HEK293 (cell line): ENCODE measurements at regions not wholly inside any gene's neighbourhood (a gene's known extent, or its start where the extent isn't known, plus 50 kb on each side); places are given as distances from the start of the nearest gene placed in this dataset.

ENCODE experiments used
- CTCF ChIP-seq: fragments of 450-650 bp; formaldehyde crosslinking; IDR thresholded peaks from 2 replicates; pipeline ENCODE4 v1.5.1; 2016; ENCODE audit warnings: missing biosample characterization, missing genetic modification characterization
- INSM2 ChIP-seq: fragments of 450-650 bp; formaldehyde crosslinking; IDR thresholded peaks from 2 replicates; pipeline ENCODE4 v1.5.1; 2016; ENCODE audit warnings: missing biosample characterization, missing genetic modification characterization
- ZBTB8A ChIP-seq: fragments of 450-650 bp; formaldehyde crosslinking; IDR thresholded peaks from 2 replicates; pipeline ENCODE4 v1.5.1; 2016; ENCODE audit warnings: missing biosample characterization, missing genetic modification characterization
- ZNF302 ChIP-seq: fragments of 450-650 bp; formaldehyde crosslinking; IDR thresholded peaks from 2 replicates; pipeline ENCODE4 v1.5.1; 2016; ENCODE audit warnings: missing biosample characterization, missing genetic modification characterization, low read depth
- ZSCAN18 ChIP-seq: fragments of 450-650 bp; formaldehyde crosslinking; IDR thresholded peaks from 2 replicates; pipeline ENCODE4 v1.5.1; 2016; ENCODE audit warnings: missing biosample characterization, missing genetic modification characterization

- no peak for TF ChIP-seq CTCF
- TF ChIP-seq INSM2, result no peak
- no peak for TF ChIP-seq ZNF302 (tag by site-specific recombination)
- no peak for TF ChIP-seq ZBTB8A (tag by site-specific recombination)
- no peak for TF ChIP-seq ZSCAN18
These were observed 70.6 kb upstream of the CCNG1 start for GRCh38 chr5:163366757-163367156.
